ENCODE measurements at regions not wholly inside any gene's neighbourhood (a gene's known extent, or its start where the extent isn't known, plus 50 kb on each side); places are given as distances from the start of the nearest gene placed in this dataset.
"Not testable (repeated sequence)": the region's sequence is repeated elsewhere in the genome, so short reads cannot be mapped to it uniquely, and the experiment has no call there.

GRCh38 chr2:14422426-14422825 lies 210.1 kb upstream of the LRATD1 start:
- no peak for DNase-seq (ENCODE audit: low read depth in 3 of 3)

GRCh38 chr2:14423145-14423906 lies 209.2 kb upstream of the LRATD1 start:
- DNase-seq (ENCODE audit: low read depth in 3 of 3): no peak

GRCh38 chr2:14424478-14425390 lies 207.8 kb upstream of the LRATD1 start:
- DNase-seq (ENCODE audit: low read depth in 3 of 3): no peak

- no peak for DNase-seq (ENCODE audit: low read depth in 3 of 3)
Measured at GRCh38 chr2:14425869-14426268, 206.6 kb upstream of the LRATD1 start.

GRCh38 chr2:14428056-14428455 lies 204.5 kb upstream of the LRATD1 start:
- DNase-seq (ENCODE audit: low read depth in 3 of 3): no peak

GRCh38 chr2:14433946-14434495 lies 198.5 kb upstream of the LRATD1 start:
- no peak for DNase-seq (ENCODE audit: low read depth in 3 of 3)

GRCh38 chr2:14445670-14446069 lies 186.8 kb upstream of the LRATD1 start:
- DNase-seq (ENCODE audit: low read depth in 3 of 3): no peak

- DNase-seq (ENCODE audit: low read depth in 3 of 3): no peak
Measured at GRCh38 chr2:14448340-14448739, 184.2 kb upstream of the LRATD1 start.

GRCh38 chr2:14451312-14451711 lies 181.2 kb upstream of the LRATD1 start:
- DNase-seq (ENCODE audit: low read depth in 3 of 3): no peak

- DNase-seq (ENCODE audit: low read depth in 3 of 3): no peak
Measured at GRCh38 chr2:14454202-14454601, 178.3 kb upstream of the LRATD1 start.

- no peak for DNase-seq (ENCODE audit: low read depth in 3 of 3)
Measured at GRCh38 chr2:14459786-14460325, 172.7 kb upstream of the LRATD1 start.

- DNase-seq (ENCODE audit: low read depth in 3 of 3): no peak
Measured at GRCh38 chr2:14475994-14476393, 156.5 kb upstream of the LRATD1 start.

- no peak for DNase-seq (ENCODE audit: low read depth in 3 of 3)
Measured at GRCh38 chr2:14479486-14479885, 153.0 kb upstream of the LRATD1 start.

- no peak for DNase-seq (ENCODE audit: low read depth in 3 of 3)
Measured at GRCh38 chr2:14480120-14480519, 152.4 kb upstream of the LRATD1 start.

GRCh38 chr2:14480906-14481305 lies 151.6 kb upstream of the LRATD1 start:
- DNase-seq (ENCODE audit: low read depth in 3 of 3): no peak

GRCh38 chr2:14492920-14493503 lies 139.5 kb upstream of the LRATD1 start:
- DNase-seq (ENCODE audit: low read depth in 3 of 3): no peak

- no peak for DNase-seq (ENCODE audit: low read depth in 3 of 3)
Measured at GRCh38 chr2:14494759-14495158, 137.8 kb upstream of the LRATD1 start.

GRCh38 chr2:14501061-14501460 lies 131.5 kb upstream of the LRATD1 start:
- DNase-seq (ENCODE audit: low read depth in 3 of 3): no peak

- not testable (repeated sequence) for DNase-seq (ENCODE audit: low read depth in 3 of 3)
Measured at GRCh38 chr2:14506955-14507354, 125.6 kb upstream of the LRATD1 start.

GRCh38 chr2:14511541-14511940 lies 121.0 kb upstream of the LRATD1 start:
- no peak for DNase-seq (ENCODE audit: low read depth in 3 of 3)

- DNase-seq (ENCODE audit: low read depth in 3 of 3): no peak
Measured at GRCh38 chr2:14513903-14514302, 118.6 kb upstream of the LRATD1 start.

GRCh38 chr2:14516844-14517243 lies 115.7 kb upstream of the LRATD1 start:
- DNase-seq (ENCODE audit: low read depth in 3 of 3): no peak
